NCI-H2081 treated with DMSO at 0.1 percent for 48 hours (cell line): ENCODE measurements at regions not wholly inside any gene's neighbourhood (a gene's known extent, or its start where the extent isn't known, plus 50 kb on each side); places are given as distances from the start of the nearest gene placed in this dataset.
A peak's percentile ranks its signal among the peaks of the same experiment; 100 is the strongest.

Experiments
- DNase-seq: peaks from one replicate; lab custom pipeline; 2025; lab: John Stamatoyannopoulos, UW

- DNase-seq = no peak
These were observed 72.3 kb upstream of the ERBB4 start for GRCh38 chr2:212610872-212611425.

GRCh38 chr2:212609479-212609878 is 70.9 kb upstream of the ERBB4 start:
- DNase-seq = no peak

- no peak for DNase-seq
These were observed 68.5 kb upstream of the ERBB4 start for GRCh38 chr2:212607080-212607479.

GRCh38 chr2:212606232-212606631 is 67.6 kb upstream of the ERBB4 start:
- DNase-seq = no peak

- no peak for DNase-seq
These were observed 58.1 kb upstream of the ERBB4 start for GRCh38 chr2:212596688-212597087.

GRCh38 chr2:212596276-212596675 is 57.7 kb upstream of the ERBB4 start:
- no peak for DNase-seq

GRCh38 chr2:212595036-212595654 is 56.5 kb upstream of the ERBB4 start:
- peak; percentile 54 for DNase-seq

GRCh38 chr2:212592695-212593094 is 54.1 kb upstream of the ERBB4 start:
- DNase-seq = no peak
